ENCODE measurements at regions not wholly inside any gene's neighbourhood (a gene's known extent, or its start where the extent isn't known, plus 50 kb on each side); places are given as distances from the start of the nearest gene placed in this dataset.

DNA sequence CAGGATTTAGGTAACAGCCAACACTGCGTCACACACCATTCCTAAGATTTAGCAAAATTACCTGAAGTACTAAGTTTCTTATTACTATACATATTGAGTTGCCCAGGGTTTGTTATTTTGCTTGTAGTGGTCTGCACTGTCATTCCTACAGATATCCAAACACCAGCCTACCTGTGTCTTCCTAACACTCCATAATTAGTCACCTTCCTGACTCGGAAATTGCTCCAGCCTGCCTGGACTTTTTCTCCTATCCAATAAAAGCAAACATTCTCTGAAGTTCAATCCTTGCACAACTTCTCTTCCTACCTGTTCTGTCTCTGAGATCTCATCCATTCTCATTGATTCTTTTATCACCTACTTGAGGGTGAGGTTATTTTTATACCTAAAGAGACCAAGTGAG is 243.9 kb downstream of the NR2F1-AS1 start:
- TF ChIP-seq, protein P1, sequence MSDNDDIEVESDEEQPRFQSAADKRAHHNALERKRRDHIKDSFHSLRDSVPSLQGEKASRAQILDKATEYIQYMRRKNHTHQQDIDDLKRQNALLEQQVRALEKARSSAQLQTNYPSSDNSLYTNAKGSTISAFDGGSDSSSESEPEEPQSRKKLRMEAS (IDR thresholded peaks at IDR 0.05; ENCODE audit: low read depth, low read length), result no peak
- no peak for TF ChIP-seq MYC (IDR thresholded peaks at IDR 0.05; ENCODE audit: low read depth, low read length)
- TF ChIP-seq CTCF (IDR thresholded peaks at IDR 0.05; ENCODE audit: low read depth, low read length), result no peak
- TF ChIP-seq POLR2A (IDR thresholded peaks at IDR 0.05; ENCODE audit: extremely low read depth, insufficient read length), result no peak

GRCh38 chr5:93336330-93337110 is 244.5 kb downstream of the NR2F1-AS1 start:
- DNase-seq (ENCODE audit: low read depth), result no peak
- H3K4me3 ChIP-seq (ENCODE audit: low read depth, low read length), result no peak overlapping the region
- TF ChIP-seq, protein P1 (IDR thresholded peaks at IDR 0.05; ENCODE audit: low read depth, low read length), result no peak
- TF ChIP-seq MYC (IDR thresholded peaks at IDR 0.05; ENCODE audit: low read depth, low read length) (no peak), CTCF (IDR thresholded peaks at IDR 0.05; ENCODE audit: low read depth, low read length) (no peak), POLR2A (IDR thresholded peaks at IDR 0.05; ENCODE audit: extremely low read depth, insufficient read length) (no peak)

More for the DNA sequence above, 243.9 kb downstream of the NR2F1-AS1 start:
- no peak overlapping the region for H3K4me3 ChIP-seq (ENCODE audit: low read depth, low read length)
- no peak for DNase-seq (ENCODE audit: low read depth)

- H3K4me3 ChIP-seq (ENCODE audit: low read depth, low read length), result no peak overlapping the region
- TF ChIP-seq MYC (IDR thresholded peaks at IDR 0.05; ENCODE audit: low read depth, low read length), result no peak
- TF ChIP-seq POLR2A (IDR thresholded peaks at IDR 0.05; ENCODE audit: extremely low read depth, insufficient read length), result no peak
- TF ChIP-seq CTCF (IDR thresholded peaks at IDR 0.05; ENCODE audit: low read depth, low read length), result no peak
- TF ChIP-seq, protein P1 (IDR thresholded peaks at IDR 0.05; ENCODE audit: low read depth, low read length), result no peak
- DNase-seq (ENCODE audit: low read depth), result no peak
These were observed 249.2 kb downstream of the NR2F1-AS1 start for GRCh38 chr5:93331863-93332262.

GRCh38 chr5:93331241-93331640 is 249.8 kb downstream of the NR2F1-AS1 start:
- no peak for DNase-seq (ENCODE audit: low read depth)
- H3K4me3 ChIP-seq (ENCODE audit: low read depth, low read length), result no peak overlapping the region
- TF ChIP-seq MYC (IDR thresholded peaks at IDR 0.05; ENCODE audit: low read depth, low read length) (no peak), POLR2A (IDR thresholded peaks at IDR 0.05; ENCODE audit: extremely low read depth, insufficient read length) (no peak), CTCF (IDR thresholded peaks at IDR 0.05; ENCODE audit: low read depth, low read length) (no peak)
- TF ChIP-seq, protein P1 (IDR thresholded peaks at IDR 0.05; ENCODE audit: low read depth, low read length), result no peak

- no peak for DNase-seq (ENCODE audit: low read depth)
- TF ChIP-seq POLR2A (IDR thresholded peaks at IDR 0.05; ENCODE audit: extremely low read depth, insufficient read length) (no peak), CTCF (IDR thresholded peaks at IDR 0.05; ENCODE audit: low read depth, low read length) (no peak)
- TF ChIP-seq, protein P1 (IDR thresholded peaks at IDR 0.05; ENCODE audit: low read depth, low read length), result no peak
These were observed 250.5 kb downstream of the NR2F1-AS1 start for GRCh38 chr5:93330506-93330905.

More at GRCh38 chr5:93330506-93330905, 250.5 kb downstream of the NR2F1-AS1 start:
- H3K4me3 ChIP-seq (ENCODE audit: low read depth, low read length), result no peak overlapping the region

Measured in NB4 (cell line).